GM12873 (cell line): ENCODE measurements at regions not wholly inside any gene's neighbourhood (a gene's known extent, or its start where the extent isn't known, plus 50 kb on each side); places are given as distances from the start of the nearest gene placed in this dataset.

Experiments used
- TF ChIP-seq, protein P1 (sequence below): IDR thresholded peaks from 2 replicates; pipeline ENCODE4 v1.5.1; 2012; ENCODE audit warnings: low read depth, mild to moderate bottlenecking, moderate library complexity, low read length, control low read depth; ENCODE audit not compliant: insufficient read depth; ENCODE audit errors: missing control alignments

DNA sequence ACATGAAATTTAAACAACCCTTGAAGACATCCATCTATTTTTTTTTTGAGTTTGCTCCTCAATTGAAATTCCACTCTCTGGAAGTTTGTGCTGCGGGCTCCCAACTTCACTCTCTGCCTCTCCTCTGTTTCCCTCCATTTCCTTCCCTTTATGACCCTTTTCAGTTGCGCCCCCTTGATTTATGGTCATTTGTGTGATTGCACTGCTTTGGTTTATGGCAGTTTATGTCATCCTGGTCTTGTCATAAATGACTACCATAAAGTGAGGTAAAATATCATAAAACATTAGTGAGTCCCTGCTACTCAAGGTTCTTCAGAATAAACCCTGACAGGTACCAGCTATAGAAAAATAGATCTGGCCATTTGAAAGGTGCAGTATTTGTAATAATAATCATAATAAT is 348.3 kb upstream of the ZFP64 start:
- TF ChIP-seq, protein P1, sequence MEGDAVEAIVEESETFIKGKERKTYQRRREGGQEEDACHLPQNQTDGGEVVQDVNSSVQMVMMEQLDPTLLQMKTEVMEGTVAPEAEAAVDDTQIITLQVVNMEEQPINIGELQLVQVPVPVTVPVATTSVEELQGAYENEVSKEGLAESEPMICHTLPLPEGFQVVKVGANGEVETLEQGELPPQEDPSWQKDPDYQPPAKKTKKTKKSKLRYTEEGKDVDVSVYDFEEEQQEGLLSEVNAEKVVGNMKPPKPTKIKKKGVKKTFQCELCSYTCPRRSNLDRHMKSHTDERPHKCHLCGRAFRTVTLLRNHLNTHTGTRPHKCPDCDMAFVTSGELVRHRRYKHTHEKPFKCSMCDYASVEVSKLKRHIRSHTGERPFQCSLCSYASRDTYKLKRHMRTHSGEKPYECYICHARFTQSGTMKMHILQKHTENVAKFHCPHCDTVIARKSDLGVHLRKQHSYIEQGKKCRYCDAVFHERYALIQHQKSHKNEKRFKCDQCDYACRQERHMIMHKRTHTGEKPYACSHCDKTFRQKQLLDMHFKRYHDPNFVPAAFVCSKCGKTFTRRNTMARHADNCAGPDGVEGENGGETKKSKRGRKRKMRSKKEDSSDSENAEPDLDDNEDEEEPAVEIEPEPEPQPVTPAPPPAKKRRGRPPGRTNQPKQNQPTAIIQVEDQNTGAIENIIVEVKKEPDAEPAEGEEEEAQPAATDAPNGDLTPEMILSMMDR, result no peak

DNA sequence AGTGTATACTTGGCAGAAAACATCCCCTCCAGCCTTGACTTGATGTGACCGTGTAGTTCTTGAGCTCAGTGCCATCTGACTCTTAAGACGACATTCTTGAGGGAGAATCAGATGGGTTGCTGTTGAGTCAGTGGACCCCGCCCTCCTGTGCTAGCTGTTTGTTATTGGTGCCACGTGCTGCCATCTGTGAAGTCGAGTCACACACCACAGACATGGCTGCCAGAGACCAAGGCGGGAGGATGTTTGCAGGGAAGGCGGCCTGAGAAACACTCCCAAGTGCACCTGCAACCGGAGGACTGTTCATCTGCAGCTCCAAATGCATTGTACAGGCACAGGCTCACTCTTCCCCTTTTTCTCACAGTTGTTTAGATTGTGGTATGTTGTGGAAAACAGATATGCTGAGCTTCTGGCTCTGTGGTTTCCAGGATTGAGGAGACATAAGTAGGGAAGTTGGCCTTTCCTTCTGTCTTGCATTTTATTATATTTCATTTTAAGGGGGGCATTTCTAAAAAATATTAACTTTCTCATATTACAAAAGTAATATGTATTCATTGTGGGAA is 345.3 kb upstream of the ZFP64 start:
- TF ChIP-seq, protein P1, result no peak

DNA sequence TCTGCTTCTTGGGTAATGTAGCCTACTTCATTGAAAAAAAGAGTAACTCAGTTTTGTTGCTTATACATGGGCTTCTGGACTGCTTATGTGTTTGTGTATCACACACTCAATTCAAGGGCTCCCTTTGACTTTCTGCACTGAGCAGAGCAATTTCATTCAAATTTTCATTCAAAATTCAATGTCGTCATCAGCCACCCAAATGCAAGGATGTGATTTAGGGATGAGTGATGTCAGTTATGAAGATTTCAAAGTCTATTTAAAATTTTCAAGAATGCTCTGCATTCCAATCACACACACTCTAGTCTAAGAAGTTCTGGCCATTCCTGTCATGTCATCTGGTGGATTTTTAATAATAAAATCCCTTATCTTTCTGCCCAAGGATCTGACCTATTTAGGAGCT is 344.5 kb upstream of the ZFP64 start:
- TF ChIP-seq, protein P1, result no peak

DNA sequence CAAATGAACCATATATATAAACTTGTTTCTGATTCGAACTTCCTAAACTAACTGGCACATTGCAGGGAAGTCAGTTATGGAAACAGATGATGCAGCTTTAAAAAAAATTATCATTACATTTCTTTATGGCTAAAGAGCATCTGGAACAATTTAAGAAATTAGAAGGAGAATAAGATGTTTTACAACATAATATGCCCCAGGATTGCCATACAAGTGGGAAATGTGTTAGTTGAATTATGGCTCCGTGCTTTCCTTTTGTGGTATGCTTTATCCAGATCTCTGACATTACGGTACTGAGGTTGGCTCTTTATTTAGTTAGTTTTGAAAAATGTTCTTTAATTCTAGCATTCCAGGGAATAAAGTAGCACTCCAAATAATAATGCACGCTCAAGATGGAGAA is 343.0 kb upstream of the ZFP64 start:
- TF ChIP-seq, protein P1, result no peak

DNA sequence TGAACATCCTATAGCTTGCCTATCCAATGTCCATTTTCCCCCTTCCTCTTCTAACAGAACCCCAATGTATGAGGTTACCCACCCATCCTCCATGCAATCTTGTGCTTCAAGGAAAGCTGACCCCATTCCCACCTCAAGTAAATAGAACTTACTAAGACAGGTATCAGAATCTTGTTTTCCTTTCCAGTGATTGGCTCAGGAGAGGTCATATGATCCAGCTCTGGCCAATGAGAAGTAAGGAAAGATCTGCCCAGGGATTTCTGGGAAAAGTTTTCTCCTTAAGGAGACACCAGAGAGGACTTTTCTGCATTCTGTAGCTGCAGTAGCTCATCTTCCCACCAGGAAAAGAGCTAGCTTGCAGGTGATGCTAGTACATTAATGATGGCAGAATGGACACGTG is 341.8 kb upstream of the ZFP64 start:
- TF ChIP-seq, protein P1, result no peak

DNA sequence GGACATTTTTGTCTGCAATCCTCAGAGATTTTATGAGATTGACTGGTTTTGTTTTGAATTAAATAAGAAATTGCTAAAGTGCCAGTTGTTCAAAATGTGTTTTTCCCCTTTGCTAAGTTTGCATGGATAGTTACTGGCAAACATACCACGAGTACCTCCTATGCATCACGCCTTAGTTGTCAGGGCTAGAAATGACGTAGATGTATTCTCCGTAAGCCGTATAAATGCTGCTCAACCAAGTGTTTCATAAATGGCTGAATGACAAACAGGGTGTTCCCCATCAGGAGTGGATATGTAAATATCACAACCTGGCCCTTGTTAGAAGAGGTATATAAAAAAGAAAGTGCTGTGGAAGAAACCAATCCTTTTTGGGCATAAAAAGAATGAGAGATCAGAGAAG is 341.1 kb upstream of the ZFP64 start:
- TF ChIP-seq, protein P1, result no peak

DNA sequence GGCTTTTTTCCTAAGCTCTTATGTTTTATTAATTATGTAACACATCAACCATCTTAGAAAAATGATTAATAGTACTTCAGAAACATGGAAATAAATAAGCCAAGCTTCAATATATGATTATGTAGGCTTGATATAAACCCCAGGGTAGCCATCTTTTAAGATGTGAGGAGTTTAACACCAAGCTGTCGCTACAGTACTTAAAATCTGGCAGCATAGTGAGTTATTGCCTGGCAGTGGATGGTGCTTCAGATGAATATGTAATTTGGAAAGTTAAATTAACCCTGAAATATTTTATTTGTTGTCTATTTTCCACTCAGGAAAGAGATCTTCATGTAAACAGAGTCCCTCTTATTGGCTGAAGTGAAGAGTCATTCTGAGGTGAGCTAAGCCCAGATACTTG is 339.0 kb upstream of the ZFP64 start:
- TF ChIP-seq, protein P1, result no peak

DNA sequence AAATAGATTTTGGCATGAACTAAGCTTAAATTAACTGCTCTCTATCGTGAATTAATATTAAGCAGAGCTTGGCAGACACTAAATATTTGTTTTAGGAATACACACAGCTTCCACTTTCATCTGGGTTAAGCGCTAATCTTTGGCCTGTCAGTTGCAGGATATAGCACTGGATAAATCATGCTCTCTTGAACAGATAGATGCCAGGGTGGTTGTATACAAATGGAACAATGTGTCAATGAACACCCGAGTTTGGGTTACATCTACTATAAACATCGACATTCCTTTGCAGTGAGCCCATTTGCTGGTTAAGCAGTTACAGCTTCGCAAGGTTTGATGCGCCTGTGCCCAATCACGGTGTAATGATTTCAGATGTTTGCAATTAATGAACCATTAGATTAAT is 338.2 kb upstream of the ZFP64 start:
- TF ChIP-seq, protein P1, result no peak
